OCI-M1 (cell line): ENCODE measurements at regions not wholly inside any gene's neighbourhood (a gene's known extent, or its start where the extent isn't known, plus 50 kb on each side); places are given as distances from the start of the nearest gene placed in this dataset.
A peak's percentile ranks its signal among the peaks of the same experiment; 100 is the strongest.

Source experiments
- DNase-seq: peaks from one replicate; lab custom pipeline; 2025; lab: John Stamatoyannopoulos, UW

DNA sequence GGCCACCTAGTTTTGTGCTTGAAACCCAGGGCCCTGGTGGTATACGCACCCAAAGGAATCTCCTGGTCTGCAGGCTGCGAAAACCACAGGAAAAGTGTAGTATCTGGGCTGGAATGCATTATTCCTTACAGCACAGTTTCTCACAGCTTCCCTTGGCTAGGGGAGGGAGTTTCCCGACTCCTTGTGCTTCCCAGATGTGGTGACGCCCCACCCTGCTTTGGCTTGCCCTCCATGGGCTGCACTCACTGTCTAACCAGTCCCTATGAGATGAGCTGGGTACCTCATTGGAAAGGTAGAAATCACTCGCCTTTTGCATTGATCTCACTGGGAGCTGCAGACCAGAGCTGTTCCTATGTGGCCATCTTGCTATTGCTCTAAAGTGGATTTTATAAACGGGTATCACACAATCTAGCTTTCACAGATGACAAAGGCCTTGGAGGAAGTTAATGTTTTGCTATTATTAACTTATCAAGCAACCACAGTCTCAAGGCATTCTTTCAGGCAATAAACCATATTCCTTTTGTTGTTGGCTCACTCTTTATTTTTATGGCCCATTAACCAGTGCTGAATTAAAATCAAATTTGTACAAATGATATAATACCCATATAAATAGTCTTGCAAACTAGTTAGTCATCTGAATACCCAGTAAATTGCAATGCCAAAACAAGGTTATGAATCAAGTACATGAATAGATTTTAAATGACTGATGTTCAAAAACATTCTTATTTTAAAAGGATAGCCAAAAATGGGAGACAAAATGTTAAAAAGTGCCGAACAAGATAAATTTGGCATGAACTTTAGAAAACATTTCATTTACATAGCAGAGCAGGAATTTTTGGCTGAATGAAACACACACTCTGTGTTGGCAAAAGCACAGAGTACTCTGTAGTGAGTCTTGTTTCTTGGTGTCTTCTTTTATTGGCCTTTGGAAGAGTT is 475.4 kb upstream of the ARGLU1 start:
- DNase-seq, result peak; percentile 9

GRCh38 chr13:107035778-107036177 is 467.8 kb upstream of the ARGLU1 start:
- DNase-seq, result no peak

GRCh38 chr13:107035186-107035585 is 467.2 kb upstream of the ARGLU1 start:
- DNase-seq, result no peak

GRCh38 chr13:107034236-107034872 is 466.4 kb upstream of the ARGLU1 start:
- no peak for DNase-seq

GRCh38 chr13:107031716-107032115 is 463.8 kb upstream of the ARGLU1 start:
- no peak for DNase-seq

GRCh38 chr13:107028751-107029150 is 460.8 kb upstream of the ARGLU1 start:
- no peak for DNase-seq

- DNase-seq, result no peak
Observed at GRCh38 chr13:107025991-107026390, 458.1 kb upstream of the ARGLU1 start.

GRCh38 chr13:107023335-107023734 is 455.4 kb upstream of the ARGLU1 start:
- DNase-seq, result no peak

DNA sequence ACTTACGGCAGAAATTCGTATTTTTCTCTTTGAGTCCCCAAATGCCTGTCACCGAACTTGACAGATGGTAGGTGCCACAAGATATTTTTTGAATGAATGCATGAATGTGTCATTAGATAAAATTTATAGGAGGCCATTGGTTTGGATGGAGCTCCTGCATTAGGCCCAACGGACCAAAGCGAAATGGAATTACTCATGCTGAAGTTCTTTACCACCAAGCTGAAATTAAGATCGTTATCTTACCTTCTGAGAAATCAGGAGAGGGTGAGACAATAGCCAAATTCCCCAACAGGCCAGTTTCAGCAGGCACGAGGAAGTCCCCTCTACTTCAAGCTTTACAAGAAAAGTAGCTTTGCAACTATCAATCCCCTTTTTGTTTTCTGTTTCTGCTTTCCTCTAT is 452.5 kb upstream of the ARGLU1 start:
- DNase-seq, result peak; percentile 40

DNA sequence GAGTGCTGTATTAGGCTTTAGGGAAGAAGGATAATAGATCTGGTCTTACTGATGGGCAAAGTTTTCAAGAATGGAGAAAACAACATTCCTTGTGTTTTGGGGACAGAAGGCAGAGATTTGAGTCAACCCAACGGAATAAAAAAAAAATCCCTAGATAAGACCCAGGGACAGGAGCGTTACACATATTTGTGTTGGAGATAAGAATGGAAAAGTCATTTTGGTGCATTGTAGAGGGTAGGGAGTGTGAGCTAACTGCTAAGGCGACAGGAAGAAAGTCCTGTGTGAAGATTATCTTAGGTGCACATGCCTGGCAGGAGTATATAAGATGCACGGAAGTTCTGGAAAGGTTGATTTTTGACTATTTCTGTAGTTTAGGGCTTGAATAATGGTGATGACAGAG is 450.3 kb upstream of the ARGLU1 start:
- DNase-seq, result peak; percentile 60

GRCh38 chr13:107006661-107007060 is 438.7 kb upstream of the ARGLU1 start:
- no peak for DNase-seq

GRCh38 chr13:107005577-107005976 is 437.6 kb upstream of the ARGLU1 start:
- no peak for DNase-seq

GRCh38 chr13:107003911-107004310 is 436.0 kb upstream of the ARGLU1 start:
- no peak for DNase-seq

GRCh38 chr13:106998664-106999063 is 430.7 kb upstream of the ARGLU1 start:
- DNase-seq, result no peak

- no peak for DNase-seq
Observed at GRCh38 chr13:106997696-106998095, 429.8 kb upstream of the ARGLU1 start.

GRCh38 chr13:106996867-106997618 is 429.1 kb upstream of the ARGLU1 start:
- DNase-seq, result no peak

DNA sequence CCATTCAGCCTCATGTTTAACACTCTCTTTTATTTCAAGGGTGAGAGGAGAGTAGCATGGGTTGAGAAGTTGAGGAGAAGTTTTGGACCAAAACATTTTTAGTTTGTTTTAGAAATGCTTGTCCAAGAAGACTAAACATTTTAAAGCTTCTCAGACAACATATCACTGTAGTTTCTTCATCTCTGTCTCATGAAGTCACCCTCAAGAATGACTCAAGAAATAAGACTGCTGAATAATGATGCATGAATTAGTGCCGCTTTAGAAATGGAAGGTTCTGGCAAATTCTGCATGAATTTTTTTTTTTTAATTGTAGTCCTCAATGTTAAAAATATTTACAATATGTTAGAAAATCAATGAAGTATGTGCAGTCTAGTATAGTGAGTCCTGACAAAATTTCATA is 422.7 kb upstream of the ARGLU1 start:
- DNase-seq, result no peak

GRCh38 chr13:106989876-106990275 is 421.9 kb upstream of the ARGLU1 start:
- no peak for DNase-seq

DNA sequence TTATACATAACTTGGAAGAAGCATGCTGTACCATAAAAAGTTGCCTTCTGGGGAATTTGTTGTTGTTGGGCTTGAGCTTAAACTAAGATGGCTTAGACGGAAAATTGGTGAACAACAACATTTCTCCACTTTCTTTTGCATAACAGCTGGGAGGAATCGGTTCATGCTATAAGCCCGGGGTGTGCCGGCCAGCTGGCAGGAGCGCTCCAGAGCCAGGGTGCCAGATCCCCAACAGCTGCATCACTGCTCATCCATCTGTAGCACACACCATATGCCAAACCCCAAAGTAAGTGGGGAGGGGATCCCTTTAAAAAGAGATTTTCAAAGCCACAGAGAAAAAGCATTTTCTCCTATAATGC is 419.5 kb upstream of the ARGLU1 start:
- no peak for DNase-seq

DNA sequence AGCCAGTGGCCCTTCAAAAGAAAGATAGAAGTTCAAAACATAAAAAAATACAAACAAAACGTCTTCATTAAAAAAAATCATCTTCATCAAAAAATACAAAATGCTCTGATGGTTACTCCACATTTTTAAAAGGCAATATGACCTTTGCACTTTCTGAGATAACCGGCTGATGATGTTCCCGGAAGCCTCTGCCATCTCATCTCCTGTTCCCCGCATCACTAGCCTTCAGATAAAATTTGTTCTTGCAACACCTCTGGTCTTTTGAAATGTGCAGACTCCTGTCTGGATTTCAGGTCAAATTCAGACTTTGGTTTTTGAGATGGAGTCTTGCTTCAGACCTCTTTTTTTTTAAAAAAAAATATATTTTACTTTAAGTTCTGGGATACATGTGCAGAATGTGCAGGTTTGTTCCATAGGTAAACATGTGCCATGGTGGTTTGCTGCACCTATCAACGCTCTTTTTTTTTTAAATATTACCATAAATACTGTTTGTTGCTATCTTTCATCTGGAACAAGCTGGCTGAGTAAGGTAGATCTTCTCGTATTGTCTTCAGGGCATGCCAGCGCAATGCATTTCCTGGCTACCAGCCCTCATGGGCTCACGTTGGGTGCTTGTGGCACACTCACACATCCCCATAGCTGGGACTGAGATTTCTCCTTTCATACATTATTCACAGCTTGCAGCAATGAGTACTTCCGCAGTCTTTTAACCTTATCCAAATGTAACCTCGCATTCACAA is 418.9 kb upstream of the ARGLU1 start:
- no peak for DNase-seq

DNA sequence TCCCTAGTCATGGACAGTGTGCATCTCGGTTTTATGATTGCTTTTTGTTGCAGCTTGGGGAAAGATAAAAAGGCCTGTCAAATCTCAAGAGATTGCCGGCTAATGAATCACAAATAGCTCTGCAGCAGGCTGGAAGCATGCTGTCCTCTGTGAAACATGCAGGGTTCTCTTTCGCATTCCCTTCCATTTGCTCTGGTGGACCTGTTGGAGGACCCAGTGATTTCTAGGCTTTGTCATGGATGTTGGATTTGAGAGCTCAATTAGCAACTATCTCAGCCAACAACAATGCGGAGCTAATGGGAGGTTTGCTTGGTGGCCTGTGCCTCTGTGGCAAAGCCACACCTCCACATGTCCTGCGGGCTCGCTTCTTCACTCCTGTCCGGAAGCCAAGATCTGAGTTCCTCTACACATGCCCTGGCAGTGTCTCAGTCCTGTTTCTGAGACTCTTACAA is 418.1 kb upstream of the ARGLU1 start:
- no peak for DNase-seq

DNA sequence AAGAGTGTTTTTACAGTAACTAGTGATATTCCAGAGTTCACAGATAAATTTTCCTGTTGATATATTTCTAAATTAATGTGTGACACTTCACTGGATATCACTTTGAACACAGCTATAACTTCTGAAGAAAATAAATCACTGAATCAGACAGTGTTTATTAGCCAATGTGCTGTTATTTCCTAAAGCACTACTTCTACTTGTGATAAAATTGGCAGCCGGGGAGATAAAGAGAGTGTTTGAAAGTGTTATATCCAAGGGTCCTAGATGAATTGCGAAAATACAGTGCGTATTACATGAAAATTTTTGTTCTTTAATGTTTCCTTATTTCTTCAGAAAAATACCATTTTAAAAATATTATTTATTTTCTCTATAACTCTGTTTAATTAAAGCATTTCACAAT is 417.5 kb upstream of the ARGLU1 start:
- no peak for DNase-seq
